CD8-positive, alpha-beta memory T cell (primary cell): ENCODE measurements at regions not wholly inside any gene's neighbourhood (a gene's known extent, or its start where the extent isn't known, plus 50 kb on each side); places are given as distances from the start of the nearest gene placed in this dataset.
A peak's percentile ranks its signal among the peaks of the same experiment; 100 is the strongest.

Experiments
- CTCF ChIA-PET: fragments of 350-600 bp; sonication (Branson Sonifier 250); formaldehyde crosslinking; loops from one replicate; lab custom pipeline; 2021; ENCODE audit warnings: antibody characterized with exemption; lab: Charles Lee
- POLR2A ChIA-PET: fragments of 350-600 bp; sonication (Branson Sonifier 250); formaldehyde crosslinking; loops from one replicate; lab custom pipeline; 2021; ENCODE audit warnings: antibody characterized with exemption; lab: Charles Lee
- DNase-seq, 5 donors: peaks; one replicate each; pipeline versions ENCODE4 v3.0.0 to v3.0.0-alpha.2; 2020 to 2022; ENCODE audit warnings: mixed read lengths in 1 of 5
- H3K27ac ChIP-seq: one replicate; pipeline ENCODE4 v1.7.0; 2013; ENCODE audit warnings: low read depth, mild to moderate bottlenecking, low read length, moderate library complexity
- H3K27me3 ChIP-seq: 2 replicates; pipeline ENCODE4 v1.7.0; 2013; ENCODE audit warnings: low read length, mild to moderate bottlenecking; ENCODE audit not compliant: insufficient read depth, poor library complexity, severe bottlenecking
- H3K36me3 ChIP-seq: 2 replicates; pipeline ENCODE4 v1.7.0; 2013; ENCODE audit warnings: mild to moderate bottlenecking, low read length, moderate library complexity; ENCODE audit not compliant: insufficient read depth
- H3K4me1 ChIP-seq: 2 replicates; pipeline ENCODE4 v1.7.0; 2013; ENCODE audit warnings: mild to moderate bottlenecking, low read length, moderate library complexity; ENCODE audit not compliant: insufficient read depth
- H3K4me3 ChIP-seq: 2 replicates; pipeline ENCODE4 v1.7.0; 2013; ENCODE audit warnings: mild to moderate bottlenecking, low read length
- H3K9me3 ChIP-seq: 2 replicates; pipeline ENCODE4 v1.7.0; 2013; ENCODE audit warnings: mild to moderate bottlenecking, low read length
- H3K27ac Mint-ChIP-seq, 8 donors: one replicate each; pipeline ENCODE4 v1.8.0; 2020 to 2021; ENCODE audit warnings: mixed read lengths in 8 of 8, mild to moderate bottlenecking in 6 of 8, inconsistent platforms in 3 of 8, moderate library complexity in 3 of 8
- H3K27me3 Mint-ChIP-seq, 2 donors: one replicate each; pipeline ENCODE4 v1.8.0; 2020 to 2021; ENCODE audit warnings: mixed read lengths in 2 of 2, mild to moderate bottlenecking in 1 of 2, moderate library complexity in 1 of 2
- H3K36me3 Mint-ChIP-seq, 3 donors: one replicate each; pipeline ENCODE4 v1.8.0; 2020 to 2021; ENCODE audit warnings: mixed read lengths in 3 of 3, inconsistent platforms in 1 of 3, mild to moderate bottlenecking in 1 of 3
- H3K4me1 Mint-ChIP-seq, 3 donors: one replicate each; pipeline ENCODE4 v1.8.0; 2020 to 2021; ENCODE audit warnings: mixed read lengths in 3 of 3, inconsistent platforms in 1 of 3, mild to moderate bottlenecking in 1 of 3
- H3K4me3 Mint-ChIP-seq, 7 donors: one replicate each; pipeline ENCODE4 v1.8.0; 2020 to 2021; ENCODE audit warnings: mixed read lengths in 7 of 7, mild to moderate bottlenecking in 6 of 7, moderate library complexity in 4 of 7, inconsistent platforms in 2 of 7
- H3K9me3 Mint-ChIP-seq, 5 donors: one replicate each; pipeline ENCODE4 v1.8.0; 2020 to 2022; ENCODE audit warnings: mixed read lengths in 5 of 5, mild to moderate bottlenecking in 3 of 5, moderate library complexity in 2 of 5, inconsistent platforms in 1 of 5

DNA sequence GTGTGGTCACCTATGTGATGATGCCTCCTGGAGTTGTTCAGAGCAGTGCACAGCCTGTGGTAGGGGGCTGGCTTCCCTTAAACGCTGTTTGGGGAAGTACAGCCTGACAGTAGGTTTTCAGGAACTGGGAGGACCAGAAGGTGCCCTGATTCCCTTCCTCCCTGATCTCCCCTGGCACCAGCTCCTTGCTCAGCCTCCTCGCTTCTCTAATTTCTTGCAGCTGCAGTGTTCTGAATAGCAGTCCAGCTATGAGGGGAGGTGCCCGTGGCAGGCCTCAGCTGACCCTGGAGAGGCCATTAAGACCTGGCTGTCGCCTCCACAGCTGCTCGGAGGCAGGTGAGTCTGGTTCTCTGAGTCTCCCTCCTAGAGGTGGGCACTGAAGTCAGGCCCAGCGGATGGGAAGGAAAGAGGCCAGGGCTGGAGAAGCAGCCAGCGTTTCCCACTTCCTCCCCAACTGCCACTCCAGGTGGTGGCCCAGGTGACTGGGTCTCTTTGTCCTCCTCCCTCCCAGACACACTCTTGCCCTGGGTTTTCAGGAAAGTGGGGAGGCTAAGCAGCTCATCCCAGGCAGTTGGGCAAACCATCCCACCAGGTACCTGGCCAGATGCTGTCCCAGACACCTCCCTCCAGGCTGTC lies 52.0 kb upstream of the RPL11 start:
- H3K36me3 ChIP-seq, result no peaks in the 10 kb centered on the region
- H3K4me3 Mint-ChIP-seq, result no peak overlapping the region
- H3K4me1 ChIP-seq, result peaks cover 11% of the 10 kb centered on the region
- CTCF ChIA-PET, result interaction anchor here (8.2 to 12.5 kb wide), 3 partner anchors 86 to 142 kb away, joined by 97 to 341 read pairs (median 268); partner anchors contain the start of gene ID3
- no peaks in the 10 kb centered on the region for H3K27me3 ChIP-seq
- H3K9me3 ChIP-seq, result no peaks in the 10 kb centered on the region
- H3K4me3 ChIP-seq, result no peak overlapping the region
- no peaks in the 10 kb centered on the region for H3K36me3 Mint-ChIP-seq
- no peak for DNase-seq
- no peak overlapping the region for H3K27ac Mint-ChIP-seq
- POLR2A ChIA-PET, result interaction anchor here (0.5 kb wide), 1 partner anchor 80 kb away, joined by 3 read pairs; no protein-coding TSS in a partner anchor
- H3K27ac ChIP-seq, result no peak overlapping the region
- no peaks in the 10 kb centered on the region for H3K9me3 Mint-ChIP-seq
- H3K27me3 Mint-ChIP-seq, result peaks cover 0 to 1% of the 10 kb centered on the region in 2 donors
- peaks cover 13 to 22% (median 15%) of the 10 kb centered on the region in 3 donors for H3K4me1 Mint-ChIP-seq

DNA sequence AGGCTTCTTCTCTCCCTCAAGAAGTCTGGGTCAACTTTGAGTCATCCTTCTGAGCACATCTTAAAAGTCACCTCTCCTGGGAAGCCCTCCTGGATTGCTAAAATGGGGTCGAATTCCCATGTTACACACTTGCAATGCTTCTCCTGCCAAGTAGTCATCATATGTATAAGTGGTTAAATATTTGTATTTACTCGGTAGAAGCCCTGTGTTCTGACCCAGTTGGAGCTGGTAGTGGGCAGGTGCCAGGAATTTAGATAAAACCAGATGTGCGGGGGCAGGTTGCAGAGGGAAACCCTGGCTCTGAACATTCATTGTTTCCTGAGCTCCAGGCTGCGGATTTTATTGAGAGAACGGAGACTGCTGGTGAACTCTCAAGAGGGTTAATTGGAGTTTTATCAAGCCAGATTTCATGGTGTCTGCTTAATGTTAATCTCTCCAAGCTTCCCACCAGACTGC lies 52.8 kb upstream of the RPL11 start:
- no peaks in the 10 kb centered on the region for H3K36me3 Mint-ChIP-seq
- H3K27me3 Mint-ChIP-seq, result no peaks in the 10 kb centered on the region
- CTCF ChIA-PET, result interaction anchor here (1.8 to 12.5 kb wide), 5 partner anchors 15 to 142 kb away, joined by 5 to 341 read pairs (median 97); partner anchors contain the start of genes E2F2 and ID3
- Histone ChIP-seq H3K9me3 (no peaks in the 10 kb centered on the region), H3K27me3 (no peaks in the 10 kb centered on the region), H3K4me1 (peaks cover 14% of the 10 kb centered on the region), H3K4me3 (no peak overlapping the region), H3K27ac (no peak overlapping the region), H3K36me3 (no peaks in the 10 kb centered on the region)
- no peak for DNase-seq
- no peak overlapping the region for H3K27ac Mint-ChIP-seq
- peaks cover 19 to 28% (median 20%) of the 10 kb centered on the region in 3 donors for H3K4me1 Mint-ChIP-seq
- POLR2A ChIA-PET, result interaction anchor here (0.5 to 0.6 kb wide), 2 partner anchors 79 to 137 kb away, joined by 3 read pairs; no protein-coding TSS in a partner anchor
- H3K4me3 Mint-ChIP-seq, result no peak overlapping the region
- H3K9me3 Mint-ChIP-seq, result no peaks in the 10 kb centered on the region

GRCh38 chr1:23638188-23638619 lies 53.4 kb upstream of the RPL11 start:
- CTCF ChIA-PET, result interaction anchor here (0.9 to 12.5 kb wide), 16 partner anchors 14 to 141 kb away, joined by 3 to 341 read pairs (median 15); partner anchors contain the start of genes E2F2 and ID3

GRCh38 chr1:23636009-23636408 lies 55.6 kb upstream of the RPL11 start:
- no peak for DNase-seq
- peak overlapping the region in 4 of 8 donors; percentile 16 to 54 (median 25) for H3K27ac Mint-ChIP-seq
- ChIA-PET CTCF (interaction anchor here (1.6 to 12.5 kb wide), 13 partner anchors 9 to 139 kb away, joined by 5 to 341 read pairs (median 19); partner anchors contain the start of genes E2F2 and ID3), POLR2A (interaction anchor here (0.7 to 2.7 kb wide), 2 partner anchors 12 to 91 kb away, joined by 4 to 22 read pairs; no protein-coding TSS in a partner anchor)
- no peaks in the 10 kb centered on the region for H3K27me3 Mint-ChIP-seq
- Histone ChIP-seq H3K9me3 (no peaks in the 10 kb centered on the region), H3K36me3 (no peaks in the 10 kb centered on the region), H3K27me3 (no peaks in the 10 kb centered on the region), H3K4me3 (no peak overlapping the region), H3K27ac (no peak overlapping the region), H3K4me1 (peaks cover 14% of the 10 kb centered on the region)
- H3K4me1 Mint-ChIP-seq, result peaks cover 19 to 28% (median 20%) of the 10 kb centered on the region in 3 donors
- no peaks in the 10 kb centered on the region for H3K36me3 Mint-ChIP-seq
- no peaks in the 10 kb centered on the region for H3K9me3 Mint-ChIP-seq
- H3K4me3 Mint-ChIP-seq, result no peak overlapping the region

More at GRCh38 chr1:23638188-23638619, 53.4 kb upstream of the RPL11 start:
- H3K4me1 ChIP-seq, result peaks cover 14% of the 10 kb centered on the region
- H3K9me3 ChIP-seq, result no peaks in the 10 kb centered on the region
- H3K4me3 ChIP-seq, result no peak overlapping the region
- no peaks in the 10 kb centered on the region for H3K9me3 Mint-ChIP-seq
- no peak overlapping the region for H3K27ac ChIP-seq
- no peak overlapping the region for H3K4me3 Mint-ChIP-seq
- H3K27me3 Mint-ChIP-seq, result no peaks in the 10 kb centered on the region
- no peaks in the 10 kb centered on the region for H3K27me3 ChIP-seq
- peaks cover 19 to 28% (median 20%) of the 10 kb centered on the region in 3 donors for H3K4me1 Mint-ChIP-seq
- no peaks in the 10 kb centered on the region for H3K36me3 Mint-ChIP-seq
- POLR2A ChIA-PET, result interaction anchor here (0.6 to 2.7 kb wide), 3 partner anchors 83 to 136 kb away, joined by 3 to 22 read pairs (median 11); no protein-coding TSS in a partner anchor
- no peak overlapping the region for H3K27ac Mint-ChIP-seq
- H3K36me3 ChIP-seq, result no peaks in the 10 kb centered on the region
- DNase-seq, result no peak

GRCh38 chr1:23634840-23635651 lies 56.6 kb upstream of the RPL11 start:
- peak overlapping the region; percentile 50 to 78 (median 72) for H3K4me3 Mint-ChIP-seq
- H3K9me3 Mint-ChIP-seq, result no peaks in the 10 kb centered on the region
- peaks cover 19 to 28% (median 20%) of the 10 kb centered on the region in 3 donors for H3K4me1 Mint-ChIP-seq
- Histone ChIP-seq H3K4me3 (peak overlapping the region; percentile 72), H3K9me3 (no peaks in the 10 kb centered on the region), H3K36me3 (no peaks in the 10 kb centered on the region), H3K27me3 (no peaks in the 10 kb centered on the region), H3K4me1 (peaks cover 14% of the 10 kb centered on the region), H3K27ac (no peak overlapping the region)
- no peaks in the 10 kb centered on the region for H3K36me3 Mint-ChIP-seq
- POLR2A ChIA-PET, result interaction anchor here (1.0 to 1.4 kb wide), 8 partner anchors 14 to 138 kb away, joined by 3 to 9 read pairs (median 4); no protein-coding TSS in a partner anchor
- CTCF ChIA-PET, result interaction anchor here (0.6 to 12.5 kb wide), 25 partner anchors 9 to 148 kb away, joined by 3 to 341 read pairs (median 6); partner anchors contain the start of genes E2F2 and ID3
- DNase-seq, result peak; percentile 20 to 72 (median 65)
- peak overlapping the region; percentile 4 to 92 (median 78) for H3K27ac Mint-ChIP-seq
- H3K27me3 Mint-ChIP-seq, result no peaks in the 10 kb centered on the region

DNA sequence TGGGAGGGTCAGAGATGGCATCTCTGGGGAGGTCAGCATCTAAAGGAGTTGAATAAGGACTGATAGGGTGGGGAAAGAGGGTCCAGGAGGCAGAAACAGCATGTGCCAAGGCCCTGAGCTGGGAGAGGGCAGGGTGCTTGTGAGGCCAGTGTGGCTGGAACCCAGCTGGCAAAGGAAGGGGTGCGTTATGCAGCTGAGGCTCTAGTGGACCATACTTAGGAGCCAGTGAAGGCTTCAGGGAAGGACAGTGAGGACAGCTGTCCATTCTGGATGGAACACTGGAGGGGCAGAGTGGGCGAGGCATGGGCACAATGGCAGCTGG lies 57.1 kb upstream of the RPL11 start:
- Mint-ChIP-seq H3K27me3 (no peaks in the 10 kb centered on the region), H3K36me3 (no peaks in the 10 kb centered on the region), H3K27ac (peak overlapping the region in 5 of 8 donors; percentile 26 to 92 (median 87)), H3K4me1 (peaks cover 19 to 28% (median 20%) of the 10 kb centered on the region in 3 donors), H3K4me3 (peak overlapping the region in 4 of 7 donors; percentile 64 to 77 (median 68)), H3K9me3 (no peaks in the 10 kb centered on the region)
- Histone ChIP-seq H3K36me3 (no peaks in the 10 kb centered on the region), H3K27me3 (no peaks in the 10 kb centered on the region), H3K9me3 (no peaks in the 10 kb centered on the region), H3K4me1 (peaks cover 18% of the 10 kb centered on the region), H3K27ac (no peak overlapping the region), H3K4me3 (peak overlapping the region; percentile 6)
- CTCF ChIA-PET, result interaction anchor here (0.6 to 12.5 kb wide), 24 partner anchors 9 to 148 kb away, joined by 3 to 341 read pairs (median 6); partner anchors contain the start of genes E2F2 and ID3
- POLR2A ChIA-PET, result interaction anchor here (1.0 to 1.4 kb wide), 8 partner anchors 14 to 137 kb away, joined by 3 to 9 read pairs (median 4); no protein-coding TSS in a partner anchor
- DNase-seq, result no peak

GRCh38 chr1:23632479-23633160 lies 59.0 kb upstream of the RPL11 start:
- Mint-ChIP-seq H3K4me1 (peaks cover 27 to 39% (median 31%) of the 10 kb centered on the region in 3 donors), H3K9me3 (no peaks in the 10 kb centered on the region), H3K4me3 (no peak overlapping the region), H3K36me3 (peaks cover 0 to 2% (median 0%) of the 10 kb centered on the region in 3 donors), H3K27me3 (no peaks in the 10 kb centered on the region), H3K27ac (no peak overlapping the region)
- Histone ChIP-seq H3K9me3 (no peaks in the 10 kb centered on the region), H3K4me1 (peaks cover 25% of the 10 kb centered on the region), H3K27me3 (no peaks in the 10 kb centered on the region), H3K36me3 (no peaks in the 10 kb centered on the region), H3K4me3 (no peak overlapping the region), H3K27ac (no peak overlapping the region)
- ChIA-PET CTCF (interaction anchor here (1.1 to 12.5 kb wide), 7 partner anchors 8 to 135 kb away, joined by 4 to 341 read pairs (median 100); partner anchors contain the start of gene ID3), POLR2A (interaction anchor here (1.2 kb wide), 1 partner anchor 78 kb away, joined by 4 read pairs; no protein-coding TSS in a partner anchor)
- DNase-seq, result no peak
